Smooth muscle cell (in vitro differentiated cells): ENCODE measurements at regions not wholly inside any gene's neighbourhood (a gene's known extent, or its start where the extent isn't known, plus 50 kb on each side); places are given as distances from the start of the nearest gene placed in this dataset.
A peak's percentile ranks its signal among the peaks of the same experiment; 100 is the strongest.

Experiments
- DNase-seq: peaks from one replicate; lab custom pipeline; 2025; ENCODE audit not compliant: unreplicated experiment; lab: John Stamatoyannopoulos, UW
- H2AFZ ChIP-seq: fragments of 200-600 bp; sonication (generic); 2 replicates; pipeline ENCODE4 v1.6.0; 2016; ENCODE audit warnings: antibody characterized with exemption, low read depth, mild to moderate bottlenecking
- H3F3A ChIP-seq: fragments of 200-600 bp; sonication (generic); 2 replicates; pipeline ENCODE4 v1.6.0; 2017; ENCODE audit warnings: antibody characterized with exemption, low read depth
- H3K27ac ChIP-seq: fragments of 200-600 bp; sonication (generic); 2 replicates; pipeline ENCODE4 v1.5.1; 2016; ENCODE audit warnings: low read depth, mild to moderate bottlenecking
- H3K27me3 ChIP-seq: fragments of 200-600 bp; sonication (generic); 2 replicates; pipeline ENCODE4 v1.6.1; 2016; ENCODE audit warnings: low read depth, mild to moderate bottlenecking
- H3K36me3 ChIP-seq: fragments of 200-600 bp; sonication (generic); 2 replicates; pipeline ENCODE4 v1.5.1; 2016; ENCODE audit warnings: low read depth
- H3K4me1 ChIP-seq: fragments of 200-600 bp; sonication (generic); 2 replicates; pipeline ENCODE4 v1.5.1; 2016; ENCODE audit warnings: low read depth
- H3K4me2 ChIP-seq: fragments of 200-600 bp; sonication (generic); 2 replicates; pipeline ENCODE4 v1.6.0; 2016; ENCODE audit warnings: mild to moderate bottlenecking
- H3K4me3 ChIP-seq: fragments of 200-600 bp; sonication (generic); 2 replicates; pipeline ENCODE4 v1.5.1; 2016; ENCODE audit warnings: mild to moderate bottlenecking
- H3K79me2 ChIP-seq: fragments of 200-600 bp; sonication (generic); 2 replicates; pipeline ENCODE4 v1.6.0; 2016; ENCODE audit warnings: low read depth, mild to moderate bottlenecking
- H3K9ac ChIP-seq: fragments of 200-600 bp; sonication (generic); 2 replicates; pipeline ENCODE4 v1.6.0; 2016; ENCODE audit warnings: low read depth
- H3K9me3 ChIP-seq: fragments of 200-600 bp; sonication (generic); replicated peaks from 2 replicates; pipeline ENCODE4 v1.5.1; 2016; ENCODE audit warnings: low read depth
- H4K20me1 ChIP-seq: fragments of 200-600 bp; sonication (generic); 2 replicates; pipeline ENCODE4 v1.6.0; 2016; ENCODE audit warnings: low read depth
- CTCF ChIP-seq: fragments of 200-600 bp; sonication (generic); IDR thresholded peaks from 2 replicates; pipeline ENCODE4 v1.5.1; 2017; ENCODE audit warnings: borderline replicate concordance, mild to moderate bottlenecking, antibody characterized with exemption; ENCODE audit not compliant: insufficient read depth, poor library complexity, severe bottlenecking
- WGBS: methylation state at CpG from one replicate; pipeline ENCODE4 v1.1.7; 2016; ENCODE audit warnings: low lambda C conversion rate; 5-methylcytosine and 5-hydroxymethylcytosine counted together

- H3K27ac ChIP-seq = no peak overlapping the region
- DNase-seq = no peak
- no peaks in the 10 kb centered on the region for H3K36me3 ChIP-seq
- no peak overlapping the region for H3K4me2 ChIP-seq
- no peak overlapping the region for H2AFZ ChIP-seq
- no peak for TF ChIP-seq CTCF
- no peaks in the 10 kb centered on the region for H3K4me1 ChIP-seq
- no peaks in the 10 kb centered on the region for H3K9me3 ChIP-seq
- H3K27me3 ChIP-seq = no peaks in the 10 kb centered on the region
- 71% methylated on average over 3 of the region's 3 CpGs for WGBS
- no peaks in the 10 kb centered on the region for H3K79me2 ChIP-seq
- no peaks in the 10 kb centered on the region for H4K20me1 ChIP-seq
- H3K9ac ChIP-seq = no peak overlapping the region
- no peak overlapping the region for H3K4me3 ChIP-seq
- no peaks in the 10 kb centered on the region for H3F3A ChIP-seq
These were observed 78.1 kb upstream of the VWDE start for GRCh38 chr7:12481722-12482121.

GRCh38 chr7:12485845-12486244 is 82.2 kb upstream of the VWDE start:
- no peaks in the 10 kb centered on the region for H3K4me1 ChIP-seq
- H3K4me3 ChIP-seq = no peak overlapping the region
- H4K20me1 ChIP-seq = no peaks in the 10 kb centered on the region
- no peaks in the 10 kb centered on the region for H3K79me2 ChIP-seq
- no peaks in the 10 kb centered on the region for H3F3A ChIP-seq
- H3K27ac ChIP-seq = no peak overlapping the region
- H3K4me2 ChIP-seq = no peak overlapping the region
- no peaks in the 10 kb centered on the region for H3K27me3 ChIP-seq
- no peak for DNase-seq
- H2AFZ ChIP-seq = no peak overlapping the region
- H3K9ac ChIP-seq = no peak overlapping the region
- TF ChIP-seq CTCF = no peak
- WGBS = 98% methylated on average over 2 of the region's 2 CpGs
- H3K9me3 ChIP-seq = no peaks in the 10 kb centered on the region
- H3K36me3 ChIP-seq = no peaks in the 10 kb centered on the region

- H3K36me3 ChIP-seq = no peaks in the 10 kb centered on the region
- H3K9ac ChIP-seq = no peak overlapping the region
- no peak for DNase-seq
- no peaks in the 10 kb centered on the region for H3K9me3 ChIP-seq
- H3K27me3 ChIP-seq = no peaks in the 10 kb centered on the region
- H3K79me2 ChIP-seq = no peaks in the 10 kb centered on the region
- H3K4me1 ChIP-seq = no peaks in the 10 kb centered on the region
- no peaks in the 10 kb centered on the region for H4K20me1 ChIP-seq
- no peak overlapping the region for H3K4me3 ChIP-seq
- no peak overlapping the region for H3K4me2 ChIP-seq
- H3K27ac ChIP-seq = no peak overlapping the region
- no peaks in the 10 kb centered on the region for H3F3A ChIP-seq
- no peak for TF ChIP-seq CTCF
- H2AFZ ChIP-seq = no peak overlapping the region
These were observed 82.2 kb upstream of the SCIN start for GRCh38 chr7:12488341-12488740.

- Histone ChIP-seq H3K9me3 (no peaks in the 10 kb centered on the region), H3K9ac (no peak overlapping the region), H3K27ac (no peak overlapping the region), H3K79me2 (no peaks in the 10 kb centered on the region), H3K4me2 (no peak overlapping the region), H3K36me3 (no peaks in the 10 kb centered on the region), H3K27me3 (no peaks in the 10 kb centered on the region), H4K20me1 (no peaks in the 10 kb centered on the region), H2AFZ (no peak overlapping the region), H3F3A (no peaks in the 10 kb centered on the region), H3K4me1 (no peaks in the 10 kb centered on the region), H3K4me3 (no peak overlapping the region)
- DNase-seq = no peak
- peak; percentile 66 for TF ChIP-seq CTCF
- WGBS = 36% methylated on average over 2 of the region's 2 CpGs
These were observed 80.3 kb upstream of the SCIN start for GRCh38 chr7:12490107-12490688.
